ENCODE measurements at regions not wholly inside any gene's neighbourhood (a gene's known extent, or its start where the extent isn't known, plus 50 kb on each side); places are given as distances from the start of the nearest gene placed in this dataset.
"Not testable (repeated sequence)": the region's sequence is repeated elsewhere in the genome, so short reads cannot be mapped to it uniquely, and the experiment has no call there.

DNA sequence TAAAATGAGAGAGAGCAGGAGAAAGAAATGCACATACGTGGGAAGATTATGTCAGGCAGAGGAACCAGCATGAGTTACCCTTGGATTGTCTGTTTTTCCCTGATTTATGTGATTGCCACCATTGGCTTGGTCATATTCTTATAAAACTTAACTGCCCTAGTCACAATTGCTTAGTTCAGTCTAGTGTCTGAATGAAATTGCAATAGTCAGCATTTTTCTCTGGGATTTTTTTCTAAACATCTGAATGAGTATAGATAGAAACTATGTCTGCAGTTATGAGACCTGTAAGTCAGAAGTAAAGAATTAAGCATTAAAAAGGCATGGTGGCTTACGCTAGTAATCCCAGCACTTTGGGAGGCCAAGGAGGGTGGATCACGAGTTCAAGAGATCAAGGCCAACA is 889.8 kb downstream of the PLA2G4A start:
- DNase-seq (ENCODE audit: low spot score): no peak

DNA sequence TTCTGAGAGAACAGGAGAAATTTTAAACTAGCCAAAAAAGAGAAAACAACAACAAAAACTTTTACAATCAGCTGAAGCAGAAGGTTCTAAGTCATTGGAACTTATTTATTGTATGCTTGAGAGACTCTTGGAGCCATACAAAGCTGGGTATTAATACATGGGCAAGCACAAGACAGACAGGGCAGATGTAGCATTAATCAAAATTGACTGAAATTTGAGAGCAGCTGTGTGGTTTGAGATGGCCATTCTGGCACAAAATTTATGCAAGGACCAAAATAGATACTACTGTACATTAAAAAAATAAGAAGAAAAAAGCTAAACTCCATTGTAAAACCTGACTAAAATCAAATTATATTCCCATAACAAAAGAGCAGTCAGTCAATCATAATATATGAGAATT is 892.5 kb downstream of the PLA2G4A start:
- DNase-seq (ENCODE audit: low spot score): no peak

DNA sequence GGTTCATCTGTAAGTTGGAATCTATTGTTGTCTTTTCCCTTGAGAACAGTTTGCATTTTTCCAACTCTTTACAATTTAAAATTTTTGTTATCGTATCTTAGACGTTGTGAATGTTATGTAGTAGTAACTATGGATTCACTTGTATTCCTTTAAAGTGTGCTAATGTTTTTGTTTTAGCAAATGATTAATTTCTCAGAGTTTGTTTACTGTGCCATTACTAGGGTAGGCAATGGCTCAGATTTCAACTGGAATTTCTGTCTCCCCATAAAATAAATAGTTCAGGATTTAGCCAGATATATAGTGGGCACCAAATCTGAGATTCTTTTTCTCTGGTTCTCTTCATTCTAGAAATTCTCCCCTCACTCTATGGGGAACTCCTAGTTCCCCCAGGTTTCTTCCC is 896.5 kb downstream of the PLA2G4A start:
- DNase-seq (ENCODE audit: low spot score): no peak

DNA sequence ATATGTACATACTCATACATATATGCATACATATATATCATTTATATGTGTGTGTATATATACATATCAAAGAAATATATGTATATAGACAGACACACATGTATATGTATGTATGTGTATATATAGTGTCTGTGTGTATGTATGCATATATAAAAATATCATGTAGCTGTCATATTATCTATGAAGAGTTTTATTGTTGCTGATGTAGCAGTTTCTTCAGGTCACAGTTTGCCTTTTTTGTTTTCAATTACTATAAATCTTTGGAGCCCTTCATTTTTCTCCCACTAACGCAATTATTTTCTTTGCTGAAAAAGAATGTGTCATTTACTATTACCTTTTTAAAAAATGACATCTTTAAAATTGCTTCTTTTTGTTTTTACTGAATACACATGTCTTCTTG is 904.5 kb downstream of the PLA2G4A start:
- no peak for DNase-seq (ENCODE audit: low spot score)

DNA sequence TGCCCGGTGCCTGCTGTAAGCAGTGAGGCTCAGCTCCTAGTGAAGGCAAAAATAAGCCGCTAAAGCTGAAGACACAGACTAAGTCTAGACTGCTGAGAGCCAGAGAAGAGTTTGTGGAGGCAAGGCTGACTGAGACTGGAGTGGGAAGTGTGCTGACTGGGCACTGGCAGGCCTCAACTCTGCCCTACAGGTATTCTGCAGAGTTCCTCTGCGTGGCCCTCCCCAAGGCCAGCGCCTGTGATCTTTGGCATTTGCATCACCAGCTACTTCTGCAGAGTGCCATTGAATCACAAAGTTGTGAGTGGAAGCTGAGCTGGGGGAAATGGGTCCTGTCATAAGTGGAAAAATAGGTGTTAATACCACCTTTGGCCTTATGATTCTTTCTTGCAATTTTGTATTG is 905.7 kb downstream of the PLA2G4A start:
- no peak for DNase-seq (ENCODE audit: low spot score)

DNA sequence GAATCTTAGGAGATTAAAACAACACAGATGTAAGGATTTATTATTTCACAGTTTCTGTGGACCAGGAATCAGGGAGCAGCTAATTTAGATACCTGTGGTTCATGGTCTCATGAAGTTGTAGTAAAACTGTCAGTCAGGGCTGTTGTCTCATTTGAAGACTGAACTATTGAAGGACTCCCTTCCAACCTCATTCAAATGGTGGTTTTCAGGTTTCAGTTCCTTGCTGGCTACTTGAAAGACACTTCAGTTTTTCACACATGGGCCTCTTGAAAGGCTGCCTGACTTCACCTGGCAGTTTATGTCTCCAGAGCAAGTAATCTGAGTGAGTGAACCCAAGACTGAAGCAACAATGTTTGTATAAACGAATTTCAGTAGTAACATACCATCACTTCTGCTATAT is 915.9 kb downstream of the PLA2G4A start:
- no peak for DNase-seq (ENCODE audit: low spot score)

DNA sequence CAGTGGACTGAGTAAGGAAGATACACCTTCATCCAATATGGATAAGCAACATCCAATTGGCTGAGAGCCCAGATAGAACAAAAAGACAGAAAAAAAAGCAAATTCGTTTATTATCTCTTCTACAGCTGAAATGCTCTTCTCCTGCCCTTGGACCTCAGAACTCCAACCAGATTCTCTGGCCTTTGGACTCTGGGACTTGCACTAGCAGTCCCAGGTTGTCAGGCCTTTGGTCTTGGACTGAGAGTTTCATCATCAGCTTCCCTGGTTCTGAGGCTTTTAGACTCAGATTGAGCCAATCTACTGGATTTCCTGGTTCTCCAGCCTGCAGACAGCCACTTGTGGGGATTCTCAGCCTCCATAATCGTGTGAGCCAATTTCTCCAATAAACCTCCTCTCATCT is 926.8 kb downstream of the PLA2G4A start:
- DNase-seq (ENCODE audit: low spot score): no peak

DNA sequence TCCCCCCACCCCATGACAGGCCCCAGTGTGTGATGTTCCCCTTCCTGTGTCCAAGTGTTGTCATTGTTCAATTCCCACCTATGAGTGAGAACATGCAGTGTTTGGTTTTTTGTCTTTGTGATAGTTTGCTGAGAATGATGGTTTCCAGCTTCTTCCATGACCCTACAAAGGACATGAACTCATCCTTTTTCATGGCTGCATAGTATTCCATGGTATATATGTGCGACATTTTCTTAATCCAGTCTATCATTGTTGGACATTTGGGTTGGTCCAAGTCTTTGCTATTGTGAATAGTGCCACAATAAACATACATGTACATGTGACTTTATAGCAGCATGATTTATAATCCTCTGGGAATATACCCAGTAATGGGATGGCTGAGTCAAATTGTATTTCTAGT is 927.9 kb downstream of the PLA2G4A start:
- DNase-seq (ENCODE audit: low spot score): not testable (repeated sequence)

DNA sequence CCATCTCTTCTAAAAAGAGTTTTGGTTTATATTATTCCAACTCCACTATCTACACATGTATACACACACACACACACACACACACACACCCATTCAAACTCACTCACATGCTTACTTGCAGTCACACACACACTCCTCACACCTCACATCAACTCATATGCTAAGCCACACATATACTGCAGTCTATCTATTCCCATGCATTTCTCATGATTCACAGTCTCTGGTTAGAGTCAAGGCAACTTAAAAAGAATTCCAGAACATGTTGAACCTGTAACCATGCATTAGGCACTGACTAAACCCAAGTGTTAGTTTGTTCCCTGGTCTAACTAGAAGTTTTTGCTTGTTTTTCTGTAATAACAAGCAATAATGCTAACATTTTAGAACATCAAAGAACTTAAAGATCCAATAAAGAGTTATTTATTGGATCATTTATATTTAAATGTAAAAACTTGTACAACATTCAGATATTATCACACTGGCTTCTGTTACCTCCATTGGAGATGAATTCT is 931.1 kb downstream of the PLA2G4A start:
- no peak for DNase-seq (ENCODE audit: low spot score)

DNA sequence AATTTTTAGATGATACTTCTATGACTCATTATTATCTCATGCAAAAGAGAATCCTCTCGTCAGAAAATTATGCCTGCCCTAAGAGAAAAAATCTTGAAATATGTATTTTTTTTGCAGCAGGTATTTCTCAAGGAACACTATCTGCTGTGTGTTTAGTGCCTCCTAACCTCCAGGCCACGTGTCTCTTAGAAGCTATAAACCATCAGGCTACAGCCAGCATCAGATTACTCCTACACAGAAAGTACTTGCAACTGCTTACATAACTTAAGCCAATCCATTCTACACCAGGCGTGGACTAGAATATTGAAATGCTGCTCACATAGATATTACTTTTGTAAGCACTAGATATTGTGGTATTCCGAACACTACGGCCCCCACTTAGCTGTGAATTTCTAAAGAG is 933.4 kb downstream of the PLA2G4A start:
- no peak for DNase-seq (ENCODE audit: low spot score)

DNA sequence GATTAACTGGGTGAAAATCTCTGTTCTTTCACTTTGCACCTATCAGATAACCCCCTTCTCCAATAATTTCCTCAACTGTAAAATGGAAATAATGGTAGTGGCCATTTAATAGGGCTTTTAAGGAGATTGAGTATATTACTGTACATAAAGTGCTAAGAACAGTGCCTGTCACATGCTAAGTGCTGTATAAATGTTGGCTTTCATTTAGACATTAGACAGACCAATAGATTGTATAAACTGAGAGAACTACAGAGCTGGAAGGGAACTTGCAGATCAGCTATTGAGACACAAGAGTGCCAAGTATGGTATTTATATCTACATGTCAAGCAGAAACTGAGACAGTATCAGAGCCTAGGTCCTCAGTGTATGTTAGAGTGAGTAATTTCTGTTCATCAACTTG is 934.7 kb downstream of the PLA2G4A start:
- DNase-seq (ENCODE audit: low spot score): no peak

DNA sequence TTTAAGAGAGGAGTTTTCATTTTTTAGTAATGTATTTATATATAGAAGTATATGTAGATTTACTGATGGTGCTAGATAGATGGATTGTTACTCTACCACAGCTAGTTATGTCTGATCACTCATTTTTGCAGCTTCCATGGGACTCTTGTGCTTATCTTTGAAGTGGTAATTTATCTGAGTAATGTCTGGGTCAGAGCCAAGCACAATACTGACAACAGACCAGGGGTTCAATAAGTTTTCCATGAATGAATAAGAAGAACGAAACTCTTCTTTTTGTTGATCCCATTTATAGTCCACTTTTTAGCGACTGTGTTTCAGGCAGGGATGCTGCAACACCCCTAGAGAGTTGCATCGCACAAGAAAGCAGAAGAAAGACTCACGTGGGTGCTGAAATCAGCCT is 935.2 kb downstream of the PLA2G4A start:
- no peak for DNase-seq (ENCODE audit: low spot score)

DNA sequence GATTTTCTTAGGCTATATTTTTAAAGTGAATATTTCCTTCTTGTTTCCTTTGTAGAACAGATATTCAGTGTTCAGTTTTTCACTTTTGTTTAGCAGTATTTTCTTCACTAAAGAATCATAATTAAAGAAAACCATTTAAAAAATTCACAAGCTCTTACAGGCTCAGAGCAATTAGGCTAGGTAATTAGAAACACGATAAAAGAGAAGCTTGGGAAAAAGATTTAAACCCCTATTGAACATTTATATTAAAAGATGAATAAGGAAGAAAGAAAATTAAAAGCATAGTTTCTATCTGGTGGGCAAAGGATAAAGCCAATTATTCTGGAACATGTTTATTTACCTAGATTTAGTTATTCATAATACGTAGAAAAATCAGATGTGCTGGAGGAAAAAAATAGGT is 942.6 kb downstream of the PLA2G4A start:
- DNase-seq (ENCODE audit: low spot score): no peak

DNA sequence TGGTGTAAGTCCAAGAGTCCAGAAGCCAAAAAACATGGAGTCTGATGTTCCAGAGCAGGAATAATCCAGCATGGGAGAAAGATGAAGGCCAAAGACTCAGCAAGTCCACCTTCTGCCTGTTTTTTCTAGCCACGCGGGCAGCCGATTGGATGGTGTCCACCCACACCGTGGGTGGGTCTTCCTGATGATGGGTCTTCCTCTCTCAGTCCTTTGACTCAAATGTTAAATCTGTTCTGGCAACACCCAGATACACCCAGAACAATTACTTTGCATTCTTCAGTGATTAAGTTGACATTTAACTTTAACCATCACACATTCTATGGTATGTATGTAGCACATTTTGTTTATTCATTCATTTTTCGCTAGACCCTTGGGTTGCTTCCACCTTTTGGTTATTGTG is 944.4 kb downstream of the PLA2G4A start:
- no peak for DNase-seq (ENCODE audit: low spot score)

DNA sequence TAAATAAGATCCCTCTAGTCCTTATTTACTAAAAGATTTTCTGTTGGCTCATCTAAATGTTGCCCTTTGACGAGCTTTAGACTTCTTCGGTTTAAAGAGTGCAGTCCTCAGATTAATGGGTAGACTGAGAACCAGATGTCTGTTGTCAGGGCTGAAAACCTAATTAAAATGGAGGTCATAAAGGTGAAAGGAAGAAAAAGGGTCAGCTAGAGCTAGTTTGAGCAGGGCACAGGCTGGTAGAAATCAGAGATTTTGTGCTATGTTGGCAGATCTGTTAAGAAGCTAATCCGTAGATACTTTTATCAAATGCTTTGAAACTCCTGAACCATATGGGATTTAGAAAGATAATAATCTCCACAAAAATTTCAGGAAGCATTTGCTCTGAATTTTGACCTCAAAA is 959.0 kb downstream of the PLA2G4A start:
- no peak for DNase-seq (ENCODE audit: low spot score)

DNA sequence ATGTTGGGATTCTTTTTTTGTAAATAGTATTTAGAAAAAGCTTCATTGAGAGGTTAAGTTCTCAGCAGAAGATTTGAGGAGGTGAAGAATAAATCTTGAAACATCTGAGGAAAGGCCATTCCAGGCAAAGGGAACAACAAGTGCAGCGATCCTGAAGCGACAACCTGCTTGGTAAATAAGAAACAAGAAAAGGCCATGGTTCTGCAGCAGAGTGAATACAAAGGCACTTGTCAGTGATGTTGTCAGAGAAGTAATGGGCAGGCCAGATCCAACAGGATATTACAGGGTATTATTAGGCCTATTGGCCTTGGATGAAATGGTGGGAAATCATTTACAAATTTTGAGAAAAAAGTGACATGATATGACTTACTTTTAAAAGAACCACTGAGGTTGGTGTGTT is 960.0 kb downstream of the PLA2G4A start:
- DNase-seq (ENCODE audit: low spot score): no peak

DNA sequence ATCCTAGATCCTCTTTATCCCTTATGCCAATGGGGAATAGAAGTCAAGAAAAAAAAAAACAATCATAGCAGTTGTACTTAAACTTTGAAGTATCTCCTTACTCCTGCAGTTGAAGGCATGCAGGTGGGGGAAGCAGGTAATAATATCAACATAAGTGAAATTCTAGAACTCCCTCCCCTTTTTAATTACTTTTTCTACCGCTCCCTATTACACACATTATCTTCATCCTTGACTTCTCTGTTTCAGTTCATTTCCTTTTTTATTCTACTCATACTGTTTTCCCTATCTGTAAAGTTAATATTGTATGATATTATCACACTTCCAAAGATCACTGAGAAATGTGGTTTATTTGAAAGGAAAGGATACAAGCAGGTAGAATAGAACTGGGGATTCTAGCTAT is 962.0 kb downstream of the PLA2G4A start:
- DNase-seq (ENCODE audit: low spot score): no peak

DNA sequence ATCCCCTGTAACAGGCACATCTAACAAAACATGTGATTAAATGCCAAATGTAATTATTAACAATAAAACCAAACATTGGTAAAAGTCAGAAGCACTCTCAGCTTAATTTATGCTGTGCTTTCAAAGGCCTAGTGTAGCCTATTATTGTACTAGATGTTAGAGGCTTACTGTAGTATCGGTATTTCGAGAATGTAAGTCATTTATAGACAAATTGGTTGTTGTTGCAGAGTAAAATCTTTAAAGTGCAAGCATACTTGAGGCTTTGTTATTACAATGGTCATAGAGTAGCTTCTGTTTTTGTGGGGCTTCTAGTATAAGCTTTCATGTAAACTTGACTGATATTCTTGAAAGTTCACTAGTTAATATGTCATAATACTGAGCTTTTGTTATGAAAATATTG is 965.8 kb downstream of the PLA2G4A start:
- peak; percentile 5 for DNase-seq (ENCODE audit: low spot score)

DNA sequence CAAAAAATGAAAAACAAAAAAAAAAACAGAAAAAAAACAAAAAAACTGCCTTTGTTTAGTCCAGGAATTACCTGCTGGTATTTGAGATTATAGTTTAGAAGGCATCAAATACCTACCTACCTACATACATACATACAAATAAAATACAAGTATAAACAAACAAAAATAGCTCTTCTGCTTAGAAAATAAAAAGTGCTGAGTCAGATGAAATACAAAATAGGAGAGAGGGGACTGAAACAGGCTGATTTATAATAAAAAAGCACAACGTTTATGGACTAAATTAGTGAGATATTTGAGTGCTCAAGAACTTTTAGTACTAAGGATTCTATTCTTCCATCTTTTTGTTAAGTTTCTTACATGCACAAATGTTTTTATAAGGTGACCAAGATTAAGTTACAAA is 980.8 kb downstream of the PLA2G4A start:
- no peak for DNase-seq (ENCODE audit: low spot score)

DNA sequence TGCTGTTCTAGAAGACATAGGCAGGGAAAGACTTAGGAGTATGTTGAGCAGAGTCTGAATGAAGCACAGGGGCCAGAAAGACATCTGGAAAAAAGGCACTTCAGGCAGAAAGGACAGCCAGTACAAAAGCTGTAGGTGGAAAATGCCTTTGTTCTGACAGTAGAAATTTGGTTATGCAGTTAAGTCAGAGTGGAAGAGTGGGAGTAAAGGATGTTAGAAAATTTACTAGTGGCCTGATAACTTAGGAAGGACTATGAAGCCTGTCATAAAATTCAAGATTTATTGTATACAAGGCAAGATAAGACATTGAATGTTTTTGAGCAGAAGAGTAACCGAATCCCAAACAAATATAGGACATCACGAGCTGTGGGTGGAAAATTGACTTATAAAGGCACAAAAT is 987.9 kb downstream of the PLA2G4A start:
- DNase-seq (ENCODE audit: low spot score): no peak

DNA sequence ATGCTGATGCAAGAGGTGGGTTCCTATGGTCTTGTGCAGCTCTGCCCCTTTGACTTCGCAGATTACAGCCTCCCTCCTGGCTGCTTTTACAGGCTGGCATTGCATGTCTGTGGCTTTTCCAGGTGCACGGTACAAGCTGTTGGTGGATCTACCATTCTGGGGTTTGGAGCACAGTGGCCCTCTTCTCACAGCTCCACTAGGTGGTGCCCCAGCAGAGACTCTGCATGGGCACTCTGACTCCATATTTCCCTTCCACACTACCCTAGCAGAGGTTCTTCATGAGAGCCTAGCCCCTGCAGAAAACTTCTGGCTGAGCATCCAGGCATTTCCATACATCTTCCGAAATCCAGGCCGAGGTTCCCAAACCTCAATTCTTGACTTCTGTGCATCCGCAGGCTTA is 989.0 kb downstream of the PLA2G4A start:
- no peak for DNase-seq (ENCODE audit: low spot score)

DNA sequence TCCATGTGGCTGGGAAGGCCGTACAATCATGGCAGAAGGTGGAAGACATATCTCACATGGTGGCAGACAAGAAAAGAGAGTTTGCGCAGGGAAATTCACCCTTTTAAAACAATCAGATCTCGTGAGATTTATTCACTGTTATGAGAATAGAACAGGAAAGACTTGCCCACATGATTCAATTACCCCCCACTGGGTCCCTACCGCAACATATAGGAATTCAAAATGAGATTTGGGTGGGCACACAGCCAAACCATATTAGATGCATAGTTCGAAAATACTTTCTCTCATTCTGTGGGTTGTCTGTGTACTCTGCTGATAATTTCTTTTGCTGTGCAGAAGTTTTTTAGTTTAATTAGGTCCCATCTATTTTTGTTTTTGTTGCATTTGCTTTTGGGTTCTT is 990.3 kb downstream of the PLA2G4A start:
- DNase-seq (ENCODE audit: low spot score): no peak

DNA sequence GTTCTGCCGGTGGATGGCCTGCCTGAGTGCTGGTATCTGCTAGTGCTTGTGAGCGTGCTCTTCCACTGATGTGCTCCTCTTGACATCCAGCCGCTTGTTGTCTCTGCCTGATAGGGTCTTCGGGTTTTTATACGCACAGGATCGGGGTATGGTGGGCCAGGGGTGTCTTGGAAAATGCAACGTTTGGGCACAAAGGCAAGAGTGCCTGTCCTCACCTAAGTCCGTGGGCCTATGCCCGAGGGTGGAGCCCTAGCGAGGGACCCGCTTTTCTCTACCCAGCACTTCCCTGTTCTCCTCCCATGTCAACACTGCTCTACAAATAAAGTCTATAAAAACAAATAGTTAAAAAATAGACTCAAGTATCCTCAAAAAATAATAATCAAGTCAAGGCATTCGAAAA is 1007.8 kb downstream of the PLA2G4A start:
- DNase-seq (ENCODE audit: low spot score): no peak

DNA sequence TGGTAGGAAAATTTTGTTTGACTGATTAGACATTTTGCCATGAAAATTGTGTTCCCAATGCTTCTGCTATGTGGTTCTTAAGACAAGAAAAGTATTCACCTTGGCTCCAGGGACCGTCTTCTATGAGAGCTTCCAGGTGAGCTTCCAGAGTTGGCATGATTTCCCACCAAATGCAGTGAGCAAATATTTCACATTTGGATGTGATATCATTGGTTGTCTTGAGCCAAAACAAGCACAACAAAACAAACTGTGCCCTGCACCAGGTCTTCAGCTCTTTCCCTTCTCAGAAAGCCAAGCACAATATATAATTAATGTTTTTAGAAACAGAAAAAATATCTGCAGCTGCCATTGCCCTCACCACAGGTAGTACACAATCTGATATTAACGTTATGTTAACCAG is 1009.0 kb downstream of the PLA2G4A start:
- DNase-seq (ENCODE audit: low spot score): no peak
